HG02623 (cell line): ENCODE measurements at regions not wholly inside any gene's neighbourhood (a gene's known extent, or its start where the extent isn't known, plus 50 kb on each side); places are given as distances from the start of the nearest gene placed in this dataset.
A peak's percentile ranks its signal among the peaks of the same experiment; 100 is the strongest.

Source experiments
- ATAC-seq: cut with Tn5 transposase; IDR thresholded peaks from one replicate; pipeline ENCODE4 v1.9.1; 2021; ENCODE audit warnings: moderate library complexity; ENCODE audit not compliant: unreplicated experiment

- ATAC-seq = peak; percentile 32
Observed at GRCh38 chr5:126354012-126354857, 69.0 kb upstream of the GRAMD2B start.

GRCh38 chr5:126354858-126355731 is 68.1 kb upstream of the GRAMD2B start:
- no peak for ATAC-seq

GRCh38 chr5:126355940-126356339 is 67.3 kb upstream of the GRAMD2B start:
- ATAC-seq = peak; percentile 24

- ATAC-seq = no peak
Observed at GRCh38 chr5:126357585-126358342, 65.4 kb upstream of the GRAMD2B start.

- peak; percentile 84 for ATAC-seq
Observed at GRCh38 chr5:126358525-126358924, 64.7 kb upstream of the GRAMD2B start.

GRCh38 chr5:126359884-126360283 is 63.3 kb upstream of the GRAMD2B start:
- no peak for ATAC-seq

- no peak for ATAC-seq
Observed at GRCh38 chr5:126360467-126360866, 62.7 kb upstream of the GRAMD2B start.

GRCh38 chr5:126363658-126364057 is 59.6 kb upstream of the GRAMD2B start:
- no peak for ATAC-seq

GRCh38 chr5:126364206-126364902 is 58.9 kb upstream of the GRAMD2B start:
- ATAC-seq = no peak

GRCh38 chr5:126365446-126366198 is 57.6 kb upstream of the GRAMD2B start:
- no peak for ATAC-seq

GRCh38 chr5:126366199-126366560 is 57.0 kb upstream of the GRAMD2B start:
- ATAC-seq = no peak

GRCh38 chr5:126368239-126368812 is 54.9 kb upstream of the GRAMD2B start:
- no peak for ATAC-seq

GRCh38 chr5:126369083-126369482 is 54.1 kb upstream of the GRAMD2B start:
- no peak for ATAC-seq

- ATAC-seq = no peak
Observed at GRCh38 chr5:126369995-126370731, 53.0 kb upstream of the GRAMD2B start.

- no peak for ATAC-seq
Observed at GRCh38 chr5:126370796-126371718, 52.2 kb upstream of the GRAMD2B start.

- no peak for ATAC-seq
Observed at GRCh38 chr5:126373375-126374108, 49.7 kb upstream of the GRAMD2B start.
